Activated T-helper 17 cell treated with anti-CD3 and anti-CD28 coated beads, Interleukin-2, amount 50 U/mL, for 72 hours (primary cell): ENCODE measurements at regions not wholly inside any gene's neighbourhood (a gene's known extent, or its start where the extent isn't known, plus 50 kb on each side); places are given as distances from the start of the nearest gene placed in this dataset.
"Not testable (repeated sequence)": the region's sequence is repeated elsewhere in the genome, so short reads cannot be mapped to it uniquely, and the experiment has no call there.

Source experiments
- ATAC-seq: fragments of 150-1000 bp; cut with Tn5 transposase; replicated peaks from 2 replicates; pipeline ENCODE4 v1.10.0; 2021; ENCODE audit warnings: mild to moderate bottlenecking, moderate library complexity
- H3K27ac Mint-ChIP-seq: one replicate; pipeline ENCODE4 v1.8.0; 2022; ENCODE audit warnings: mixed read lengths
- H3K27me3 Mint-ChIP-seq: one replicate; pipeline ENCODE4 v1.8.0; 2022; ENCODE audit warnings: mixed read lengths
- H3K36me3 Mint-ChIP-seq: one replicate; pipeline ENCODE4 v1.8.0; 2022; ENCODE audit warnings: low read depth, mild to moderate bottlenecking, mixed read lengths
- H3K4me1 Mint-ChIP-seq: one replicate; pipeline ENCODE4 v1.8.0; 2022; ENCODE audit warnings: mixed read lengths
- H3K4me3 Mint-ChIP-seq: one replicate; pipeline ENCODE4 v1.8.0; 2022; ENCODE audit warnings: mild to moderate bottlenecking, mixed read lengths
- H3K9me3 Mint-ChIP-seq: one replicate; pipeline ENCODE4 v1.8.0; 2022; ENCODE audit warnings: mixed read lengths

GRCh38 chr16:49956915-49957314 lies 68.1 kb upstream of the CNEP1R1 start:
- ATAC-seq: no peak
- Mint-ChIP-seq H3K36me3 (no peaks in the 10 kb centered on the region), H3K27me3 (peaks cover 7% of the 10 kb centered on the region), H3K9me3 (no peaks in the 10 kb centered on the region), H3K4me1 (no peaks in the 10 kb centered on the region), H3K27ac (no peak overlapping the region), H3K4me3 (no peak overlapping the region)

- Mint-ChIP-seq H3K27me3 (peaks cover 13% of the 10 kb centered on the region), H3K4me3 (no peak overlapping the region), H3K27ac (no peak overlapping the region), H3K36me3 (no peaks in the 10 kb centered on the region), H3K4me1 (no peaks in the 10 kb centered on the region), H3K9me3 (no peaks in the 10 kb centered on the region)
- no peak for ATAC-seq
These were observed 66.6 kb upstream of the CNEP1R1 start for GRCh38 chr16:49958448-49958847.

GRCh38 chr16:49959552-49960277 lies 65.3 kb upstream of the CNEP1R1 start:
- ATAC-seq: no peak
- Mint-ChIP-seq H3K36me3 (no peaks in the 10 kb centered on the region), H3K9me3 (no peaks in the 10 kb centered on the region), H3K27ac (no peak overlapping the region), H3K27me3 (peaks cover 16% of the 10 kb centered on the region), H3K4me3 (no peak overlapping the region), H3K4me1 (no peaks in the 10 kb centered on the region)

DNA sequence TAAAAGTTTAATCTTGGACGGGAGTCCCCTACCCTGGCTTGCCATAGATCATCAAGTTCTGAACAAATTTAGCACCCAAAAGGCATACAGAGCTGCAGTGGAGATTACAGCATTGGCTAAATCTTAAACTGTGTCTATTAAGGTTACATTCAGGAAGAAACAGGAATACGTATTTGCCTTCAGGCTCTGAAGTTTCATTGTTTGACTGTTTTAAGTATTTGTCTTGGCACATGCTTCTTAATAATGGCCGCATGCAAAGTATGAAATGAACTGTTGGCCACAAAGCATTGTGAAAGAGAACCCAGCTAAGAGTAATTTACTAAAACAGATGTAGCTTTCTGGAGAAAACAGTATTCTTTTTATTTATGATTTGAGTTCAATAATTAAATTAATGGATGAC lies 63.9 kb upstream of the CNEP1R1 start:
- Mint-ChIP-seq H3K36me3 (no peaks in the 10 kb centered on the region), H3K4me3 (no peak overlapping the region), H3K9me3 (no peaks in the 10 kb centered on the region), H3K27ac (no peak overlapping the region), H3K4me1 (no peaks in the 10 kb centered on the region), H3K27me3 (peaks cover 19% of the 10 kb centered on the region)
- ATAC-seq: no peak

DNA sequence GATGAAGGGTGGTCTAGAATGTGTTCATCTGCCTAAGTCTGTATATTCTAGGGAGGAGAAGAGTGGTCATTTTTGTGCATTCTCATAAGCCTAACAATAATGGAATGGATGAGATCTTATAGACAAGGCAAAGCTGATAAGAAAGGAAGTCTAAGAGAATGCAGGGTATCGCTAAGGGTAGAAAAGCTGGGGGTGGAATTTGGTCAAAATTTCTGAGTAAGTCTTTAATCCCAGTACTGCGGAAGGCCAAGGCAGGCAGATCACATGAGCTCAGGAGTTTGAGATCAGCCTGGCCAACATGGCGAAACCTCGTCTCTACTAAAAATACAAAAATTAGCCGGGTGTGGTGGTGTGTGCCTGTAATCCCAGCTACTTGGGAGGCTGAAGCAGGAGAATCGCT lies 62.5 kb upstream of the CNEP1R1 start:
- not testable (repeated sequence) for H3K4me1 Mint-ChIP-seq, H3K9me3 Mint-ChIP-seq, H3K4me3 Mint-ChIP-seq, H3K36me3 Mint-ChIP-seq, ATAC-seq, H3K27ac Mint-ChIP-seq
- peaks cover 19% of the 10 kb centered on the region for H3K27me3 Mint-ChIP-seq

GRCh38 chr16:49964316-49964715 lies 60.7 kb upstream of the CNEP1R1 start:
- Mint-ChIP-seq H3K9me3 (no peaks in the 10 kb centered on the region), H3K36me3 (no peaks in the 10 kb centered on the region), H3K27ac (no peak overlapping the region), H3K4me1 (no peaks in the 10 kb centered on the region), H3K4me3 (no peak overlapping the region), H3K27me3 (peaks cover 24% of the 10 kb centered on the region)
- ATAC-seq: no peak

DNA sequence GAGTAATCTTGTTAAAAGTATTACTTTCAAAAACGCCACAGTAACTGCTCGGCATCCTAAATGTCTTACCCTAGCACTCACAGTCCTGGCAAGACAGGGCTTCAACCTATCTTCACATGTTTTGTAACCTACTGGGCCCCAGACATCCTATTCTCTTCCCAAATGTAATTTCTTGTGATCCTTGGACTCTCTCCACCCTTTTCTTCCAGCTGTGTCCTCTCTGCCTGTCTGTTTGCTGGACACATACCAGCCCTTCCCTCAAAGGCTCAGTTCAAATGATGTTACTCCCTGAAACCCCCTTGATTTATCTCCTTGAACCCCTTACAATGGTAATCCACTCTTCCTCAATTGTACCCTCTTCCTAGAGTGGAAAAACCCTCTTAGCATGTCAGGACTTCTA lies 60.1 kb upstream of the CNEP1R1 start:
- Mint-ChIP-seq H3K9me3 (no peaks in the 10 kb centered on the region), H3K4me3 (no peak overlapping the region), H3K27ac (no peak overlapping the region), H3K36me3 (no peaks in the 10 kb centered on the region), H3K27me3 (peaks cover 27% of the 10 kb centered on the region), H3K4me1 (no peaks in the 10 kb centered on the region)
- ATAC-seq: no peak

- Mint-ChIP-seq H3K36me3 (no peaks in the 10 kb centered on the region), H3K9me3 (no peaks in the 10 kb centered on the region), H3K27ac (no peak overlapping the region), H3K4me3 (no peak overlapping the region), H3K4me1 (no peaks in the 10 kb centered on the region), H3K27me3 (peaks cover 28% of the 10 kb centered on the region)
- ATAC-seq: no peak
These were observed 57.9 kb upstream of the CNEP1R1 start for GRCh38 chr16:49967012-49967559.

DNA sequence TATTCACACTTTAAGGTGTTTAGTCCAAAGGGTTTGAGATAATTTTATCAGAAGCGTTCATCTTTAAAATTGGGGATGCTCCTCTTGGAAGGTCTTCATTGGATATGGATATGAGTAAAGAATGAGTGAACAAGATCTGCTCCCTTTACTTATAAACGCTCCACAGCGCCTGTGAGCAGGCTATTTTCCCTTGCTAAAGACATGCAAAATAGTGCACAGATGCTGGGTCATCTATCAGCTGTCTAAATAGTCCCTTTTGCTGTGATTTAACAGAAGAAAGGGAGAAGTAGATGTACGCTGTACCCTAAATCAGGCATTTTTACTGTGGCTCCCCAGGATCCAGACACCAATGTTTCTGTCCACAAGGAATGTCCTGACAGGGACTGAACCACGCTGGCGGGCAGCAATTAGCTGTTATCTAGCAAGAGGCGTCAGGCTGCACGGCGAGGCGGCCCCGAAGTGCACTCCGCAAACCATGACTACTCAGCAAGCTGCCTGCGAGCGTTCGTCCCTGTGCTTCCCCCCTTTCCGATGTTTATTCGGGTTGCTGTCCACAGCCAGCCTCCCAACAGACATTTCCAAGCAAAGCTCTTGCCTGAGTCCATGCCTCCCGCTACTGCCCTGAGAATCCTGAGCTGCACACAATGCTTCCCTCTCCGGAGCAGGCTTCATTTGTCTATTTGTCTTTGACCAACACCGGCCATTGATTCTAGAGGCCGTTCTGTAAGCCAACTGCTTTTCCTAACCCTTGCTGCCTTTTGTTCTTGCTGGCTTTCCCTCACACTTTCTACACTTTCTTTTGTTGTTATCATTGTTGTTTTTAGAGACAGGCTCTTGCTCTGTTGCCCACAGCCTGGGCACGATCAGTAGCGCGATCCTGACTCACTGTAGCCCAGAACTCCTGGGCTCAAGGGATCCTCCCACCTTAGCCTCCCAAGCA lies 55.7 kb upstream of the CNEP1R1 start:
- Mint-ChIP-seq H3K4me1 (no peaks in the 10 kb centered on the region), H3K27ac (no peak overlapping the region), H3K36me3 (no peaks in the 10 kb centered on the region), H3K9me3 (no peaks in the 10 kb centered on the region), H3K27me3 (peaks cover 21% of the 10 kb centered on the region), H3K4me3 (no peak overlapping the region)
- no peak for ATAC-seq

DNA sequence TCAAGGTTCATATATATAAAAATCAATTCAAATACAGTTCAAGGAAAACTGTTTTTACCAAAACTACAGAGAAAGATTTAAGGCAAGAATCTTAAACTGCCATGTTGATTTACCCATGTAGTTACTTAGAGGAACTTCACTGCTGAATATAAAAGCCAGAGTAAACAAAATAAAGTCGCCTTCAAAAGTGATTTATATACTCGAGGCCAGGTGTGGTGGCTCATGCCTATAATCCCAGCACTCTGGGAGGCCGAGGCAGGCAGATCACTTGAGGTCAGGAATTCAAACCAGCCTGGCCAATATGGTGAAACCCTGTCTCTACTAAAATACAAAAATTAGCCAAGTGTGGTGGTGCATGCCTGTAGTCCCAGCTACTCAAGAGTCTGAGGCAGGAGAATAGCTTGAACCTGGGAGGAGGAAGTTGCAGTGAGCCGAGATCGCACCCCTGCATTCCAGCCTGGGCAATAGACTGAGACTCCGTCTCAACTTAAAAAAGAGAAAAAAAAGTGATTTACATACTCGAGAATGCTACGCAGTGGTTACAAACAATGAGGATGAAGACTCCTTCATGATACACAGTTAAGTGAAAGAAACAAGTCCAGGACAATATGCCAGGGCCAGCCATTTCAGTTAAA lies 54.1 kb upstream of the CNEP1R1 start:
- Mint-ChIP-seq H3K4me3 (no peak overlapping the region), H3K27me3 (peaks cover 18% of the 10 kb centered on the region), H3K27ac (no peak overlapping the region), H3K36me3 (no peaks in the 10 kb centered on the region), H3K9me3 (no peaks in the 10 kb centered on the region), H3K4me1 (no peaks in the 10 kb centered on the region)
- ATAC-seq: no peak

DNA sequence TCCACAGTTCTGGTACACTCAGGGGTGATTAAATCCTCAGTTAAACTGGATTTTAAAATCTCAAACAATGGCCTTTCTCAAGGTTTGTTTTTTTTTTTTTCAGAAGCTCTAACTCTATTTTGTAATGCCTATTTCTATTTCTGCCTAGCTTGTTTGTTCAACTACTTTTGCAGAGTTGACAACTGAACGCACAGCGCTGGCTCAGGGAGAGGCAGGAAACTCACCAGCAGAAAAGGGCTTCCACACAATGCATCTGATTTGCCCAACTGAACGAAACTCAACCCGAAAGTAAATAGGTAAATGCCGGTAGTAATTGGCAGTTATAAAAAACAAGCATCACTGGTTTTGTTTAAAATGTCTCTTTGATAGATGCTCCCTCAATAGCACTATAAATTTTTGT lies 52.7 kb upstream of the CNEP1R1 start:
- peaks cover 18% of the 10 kb centered on the region for H3K27me3 Mint-ChIP-seq

DNA sequence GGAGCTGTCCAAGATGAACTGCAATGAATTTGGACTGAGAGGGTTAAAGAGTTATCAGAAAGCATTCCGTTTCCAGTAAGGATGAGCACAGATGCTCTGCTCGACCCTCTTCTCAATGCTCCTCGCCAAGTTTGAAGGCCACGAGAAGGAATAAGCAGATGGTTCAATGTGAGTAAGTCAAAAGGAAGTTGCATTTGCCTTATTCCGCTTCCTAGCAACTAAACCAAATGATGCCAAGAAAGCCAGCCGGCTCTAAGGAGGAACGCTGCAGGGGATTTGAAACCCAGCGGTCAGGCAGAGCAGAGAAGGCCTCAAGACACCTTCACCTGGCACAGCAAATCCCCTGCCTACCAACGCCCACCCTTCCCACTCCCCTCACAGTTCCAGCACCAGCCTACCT lies 52.1 kb upstream of the CNEP1R1 start:
- no peaks in the 10 kb centered on the region for H3K9me3 Mint-ChIP-seq

More for the DNA sequence above, 52.7 kb upstream of the CNEP1R1 start:
- no peak overlapping the region for H3K4me3 Mint-ChIP-seq
- no peaks in the 10 kb centered on the region for H3K4me1 Mint-ChIP-seq
- H3K27ac Mint-ChIP-seq: no peak overlapping the region
- H3K9me3 Mint-ChIP-seq: no peaks in the 10 kb centered on the region
- no peak for ATAC-seq
- H3K36me3 Mint-ChIP-seq: no peaks in the 10 kb centered on the region

More for the DNA sequence above, 52.1 kb upstream of the CNEP1R1 start:
- no peak for ATAC-seq
- Mint-ChIP-seq H3K4me3 (no peak overlapping the region), H3K27ac (no peak overlapping the region), H3K36me3 (no peaks in the 10 kb centered on the region), H3K4me1 (no peaks in the 10 kb centered on the region), H3K27me3 (peaks cover 18% of the 10 kb centered on the region)
